Ectodermal cell (in vitro differentiated cells): ENCODE measurements at regions not wholly inside any gene's neighbourhood (a gene's known extent, or its start where the extent isn't known, plus 50 kb on each side); places are given as distances from the start of the nearest gene placed in this dataset.
A peak's percentile ranks its signal among the peaks of the same experiment; 100 is the strongest.

Experiments used
- H3K27ac ChIP-seq: 2 replicates; pipeline ENCODE4 v1.7.0; 2013; ENCODE audit warnings: mild to moderate bottlenecking, low read depth, low read length; ENCODE audit not compliant: insufficient read depth, poor library complexity, severe bottlenecking
- H3K27me3 ChIP-seq: 2 replicates; pipeline ENCODE4 v1.7.0; 2013; ENCODE audit warnings: mild to moderate bottlenecking, low read length; ENCODE audit not compliant: insufficient read depth, control insufficient read depth, poor library complexity, severe bottlenecking
- H3K36me3 ChIP-seq: one replicate; pipeline ENCODE4 v1.7.0; 2013; ENCODE audit warnings: low read length; ENCODE audit not compliant: control insufficient read depth, insufficient read depth
- H3K4me1 ChIP-seq: one replicate; pipeline ENCODE4 v1.7.0; 2013; ENCODE audit warnings: low read length; ENCODE audit not compliant: control insufficient read depth, insufficient read depth
- H3K4me3 ChIP-seq: 2 replicates; pipeline ENCODE4 v1.7.0; 2013; ENCODE audit warnings: low read depth, low read length, control low read depth; ENCODE audit not compliant: insufficient read depth
- H3K9me3 ChIP-seq: 2 replicates; pipeline ENCODE4 v1.7.0; 2013; ENCODE audit warnings: mild to moderate bottlenecking, low read length, moderate library complexity; ENCODE audit not compliant: control insufficient read depth
- WGBS, 2 experiments: methylation state at CpG; one replicate each; pipeline ENCODE4 v1.1.7; 2013; ENCODE audit warnings: missing lambda C conversion rate in 2 of 2; 5-methylcytosine and 5-hydroxymethylcytosine counted together

GRCh38 chr11:116421529-116422185 lies 351.1 kb downstream of the BUD13 start:
- no peaks in the 10 kb centered on the region for H3K27me3 ChIP-seq
- H3K27ac ChIP-seq: no peak overlapping the region
- no peak overlapping the region for H3K4me3 ChIP-seq
- H3K36me3 ChIP-seq: no peaks in the 10 kb centered on the region
- WGBS, 2 experiments: 78% methylated on average over 15 to 16 of the region's 16 CpGs
- H3K4me1 ChIP-seq: peaks cover 11% of the 10 kb centered on the region
- no peaks in the 10 kb centered on the region for H3K9me3 ChIP-seq

- Histone ChIP-seq H3K9me3 (no peaks in the 10 kb centered on the region), H3K4me3 (no peak overlapping the region), H3K36me3 (no peaks in the 10 kb centered on the region), H3K27me3 (no peaks in the 10 kb centered on the region), H3K27ac (no peak overlapping the region), H3K4me1 (peaks cover 11% of the 10 kb centered on the region)
- 83 to 85% methylated on average over 9 of the region's 9 CpGs for WGBS, 2 experiments
Measured at GRCh38 chr11:116420770-116421528, 351.8 kb downstream of the BUD13 start.

GRCh38 chr11:116420030-116420429 lies 352.8 kb downstream of the BUD13 start:
- H3K27me3 ChIP-seq: no peaks in the 10 kb centered on the region
- H3K9me3 ChIP-seq: no peaks in the 10 kb centered on the region
- H3K4me1 ChIP-seq: peaks cover 11% of the 10 kb centered on the region
- H3K4me3 ChIP-seq: no peak overlapping the region
- H3K36me3 ChIP-seq: no peaks in the 10 kb centered on the region
- H3K27ac ChIP-seq: no peak overlapping the region

- Histone ChIP-seq H3K27me3 (no peaks in the 10 kb centered on the region), H3K36me3 (no peaks in the 10 kb centered on the region), H3K9me3 (no peaks in the 10 kb centered on the region), H3K27ac (no peak overlapping the region), H3K4me3 (no peak overlapping the region), H3K4me1 (peaks cover 17% of the 10 kb centered on the region)
- 85 to 90% methylated on average over 6 of the region's 6 CpGs for WGBS, 2 experiments
Measured at GRCh38 chr11:116418388-116419041, 354.3 kb downstream of the BUD13 start.

GRCh38 chr11:116416852-116417251 lies 355.9 kb downstream of the BUD13 start:
- H3K4me1 ChIP-seq: peaks cover 19% of the 10 kb centered on the region
- no peak overlapping the region for H3K27ac ChIP-seq
- no peaks in the 10 kb centered on the region for H3K9me3 ChIP-seq
- no peaks in the 10 kb centered on the region for H3K36me3 ChIP-seq
- 89 to 92% methylated on average over 1 of the region's 1 CpG for WGBS, 2 experiments
- no peak overlapping the region for H3K4me3 ChIP-seq
- H3K27me3 ChIP-seq: no peaks in the 10 kb centered on the region

- 65 to 71% methylated on average over 5 to 6 of the region's 6 CpGs for WGBS, 2 experiments
- Histone ChIP-seq H3K27ac (peak overlapping the region; percentile 55), H3K9me3 (no peaks in the 10 kb centered on the region), H3K4me1 (peaks cover 9% of the 10 kb centered on the region), H3K4me3 (no peak overlapping the region), H3K36me3 (no peaks in the 10 kb centered on the region), H3K27me3 (no peaks in the 10 kb centered on the region)
Measured at GRCh38 chr11:116415095-116415494, 357.7 kb downstream of the BUD13 start.

GRCh38 chr11:116414357-116414880 lies 358.4 kb downstream of the BUD13 start:
- H3K36me3 ChIP-seq: no peaks in the 10 kb centered on the region
- H3K4me1 ChIP-seq: peaks cover 9% of the 10 kb centered on the region
- H3K27ac ChIP-seq: peak overlapping the region; percentile 55
- no peaks in the 10 kb centered on the region for H3K9me3 ChIP-seq
- H3K27me3 ChIP-seq: no peaks in the 10 kb centered on the region
- H3K4me3 ChIP-seq: no peak overlapping the region
- 83 to 86% methylated on average over 9 of the region's 9 CpGs for WGBS, 2 experiments

GRCh38 chr11:116413301-116414242 lies 359.2 kb downstream of the BUD13 start:
- Histone ChIP-seq H3K36me3 (no peaks in the 10 kb centered on the region), H3K4me3 (no peak overlapping the region), H3K27me3 (no peaks in the 10 kb centered on the region), H3K4me1 (peaks cover 9% of the 10 kb centered on the region), H3K27ac (no peak overlapping the region), H3K9me3 (no peaks in the 10 kb centered on the region)
- 95% methylated on average over 1 of the region's 2 CpGs for whole genome bisulfite sequencing, 2 experiments

- Histone ChIP-seq H3K4me1 (peaks cover 9% of the 10 kb centered on the region), H3K9me3 (no peaks in the 10 kb centered on the region), H3K27ac (no peak overlapping the region), H3K36me3 (no peaks in the 10 kb centered on the region), H3K27me3 (no peaks in the 10 kb centered on the region), H3K4me3 (no peak overlapping the region)
- WGBS, 2 experiments: 90 to 93% methylated on average over 6 of the region's 6 CpGs
Measured at GRCh38 chr11:116412118-116412889, 360.5 kb downstream of the BUD13 start.
